ENCODE measurements at regions not wholly inside any gene's neighbourhood (a gene's known extent, or its start where the extent isn't known, plus 50 kb on each side); places are given as distances from the start of the nearest gene placed in this dataset.
"Not testable (repeated sequence)": the region's sequence is repeated elsewhere in the genome, so short reads cannot be mapped to it uniquely, and the experiment has no call there.

GRCh38 chr10:27315082-27315481 is 74.5 kb upstream of the ACBD5 start:
- not testable (repeated sequence) for TF ChIP-seq CEBPB (IDR thresholded peaks at IDR 0.05; ENCODE audit: low read depth, low read length); RAD21 (IDR thresholded peaks at IDR 0.05; ENCODE audit: low read length); POLR2A (IDR thresholded peaks at IDR 0.05; ENCODE audit: low read depth, low read length); BHLHE40 (IDR thresholded peaks at IDR 0.05; ENCODE audit: low read depth, low read length); CTCF (conservative IDR thresholded peaks at IDR 0.05; ENCODE audit: low read depth, low read length); MAZ (IDR thresholded peaks at IDR 0.05; ENCODE audit: borderline replicate concordance, low read depth, low read length); MXI1 (IDR thresholded peaks at IDR 0.05; ENCODE audit: borderline replicate concordance, low read depth, low read length); FOS (IDR thresholded peaks at IDR 0.05; ENCODE audit: low read depth, low read length); CHD1 (IDR thresholded peaks at IDR 0.05; ENCODE audit: low read depth, low read length)
